HepG2 (cell line): ENCODE measurements at regions not wholly inside any gene's neighbourhood (a gene's known extent, or its start where the extent isn't known, plus 50 kb on each side); places are given as distances from the start of the nearest gene placed in this dataset.

Experiments
- ATAC-seq: fragments of 200-7000 bp; cut with Tn5 transposase; 3 replicates; pipeline ENCODE4 v1.9.1; 2020; ENCODE audit warnings: mild to moderate bottlenecking, moderate library complexity
- BruUV-seq: library from RNA; stranded (reverse); fragments of 400-500 nt; replicated peaks from 2 replicates; lab custom pipeline; 2021; lab: Mats Ljungman, UMichigan
- CTCF ChIA-PET: fragments of 300-600 bp; formaldehyde crosslinking; extraction: SDS; loops from one replicate; lab custom pipeline; 2021; ENCODE audit warnings: low total read pairs, inconsistent platforms, low intra/inter-chr PET ratio; lab: Yijun Ruan, JAX
- POLR2A ChIA-PET: fragments of 350-600 bp; sonication (Branson Sonifier 250); formaldehyde crosslinking; loops from one replicate; lab custom pipeline; 2020; ENCODE audit warnings: antibody characterized with exemption, inconsistent platforms; lab: Yijun Ruan, JAX
- DNase-seq: peaks from one replicate; pipeline ENCODE4 v3.0.0-alpha.2; 2015; ENCODE audit warnings: low spot score
- FAIRE-seq: peaks from 3 replicates; lab custom pipeline; 2011; peaks lifted over from hg19 to GRCh38; lab: Jason Lieb, UNC
- H2AFZ ChIP-seq: one replicate; pipeline ENCODE4 v1.6.1; 2011; ENCODE audit warnings: low read length, inconsistent platforms
- H3K27ac ChIP-seq: fragments of 300-600 bp; 3 replicates; pipeline ENCODE4 v1.8.0; 2011; ENCODE audit warnings: mixed run types, mild to moderate bottlenecking, mixed read lengths, low read length, inconsistent platforms; ENCODE audit not compliant: insufficient read depth; ENCODE audit errors: extremely low read length
- H3K27me3 ChIP-seq, 2 experiments: fragments of 200-600 bp in 1 of 2; 2 replicates in 1 of 2; 3 replicates in 1 of 2; pipeline versions ENCODE4 v1.6.0 to v1.8.0; 2011; ENCODE audit warnings: low read length in 2 of 2, mild to moderate bottlenecking in 2 of 2, moderate library complexity in 2 of 2, inconsistent platforms in 1 of 2; ENCODE audit not compliant: insufficient read depth in 2 of 2, control insufficient read depth in 1 of 2
- H3K36me3 ChIP-seq, 2 experiments: fragments of 200-600 bp in 1 of 2; replicated peaks in 1 of 2; 2 replicates in 1 of 2; 3 replicates in 1 of 2; pipeline versions ENCODE4 v1.5.1 to v1.8.0; 2011; ENCODE audit warnings: low read length in 2 of 2, inconsistent platforms in 1 of 2; ENCODE audit not compliant: insufficient read depth in 2 of 2, control insufficient read depth in 1 of 2
- H3K4me1 ChIP-seq: 2 replicates; pipeline ENCODE4 v1.5.1; 2012; ENCODE audit warnings: low read length, inconsistent platforms; ENCODE audit not compliant: insufficient read depth
- H3K4me2 ChIP-seq: 2 replicates; pipeline ENCODE4 v1.6.0; 2011; ENCODE audit warnings: low read depth, low read length, inconsistent platforms
- H3K4me3 ChIP-seq, 3 experiments: fragments of 200-600 bp in 1 of 3; sonication (generic), shearing (Covaris generic) in 1 of 3; replicated peaks in 1 of 3; 2 replicates each; pipeline ENCODE4 v1.5.1; 2011 to 2016; ENCODE audit warnings: low read length in 3 of 3, inconsistent platforms in 2 of 3, low read depth in 2 of 3, mild to moderate bottlenecking in 2 of 3, control low read depth in 1 of 3, mixed read lengths in 1 of 3; ENCODE audit not compliant: insufficient read depth in 1 of 3
- H3K79me2 ChIP-seq: one replicate; pipeline ENCODE4 v1.6.1; 2011; ENCODE audit warnings: low read length, inconsistent platforms; ENCODE audit not compliant: insufficient read depth
- H3K9ac ChIP-seq: 2 replicates; pipeline ENCODE4 v1.6.0; 2011; ENCODE audit warnings: mild to moderate bottlenecking, low read depth, low read length, inconsistent platforms; ENCODE audit not compliant: insufficient read depth
- H3K9me3 ChIP-seq: 2 replicates; pipeline ENCODE4 v1.5.1; 2012; ENCODE audit warnings: mild to moderate bottlenecking, low read length
- H4K20me1 ChIP-seq: 2 replicates; pipeline ENCODE4 v1.6.0; 2011; ENCODE audit warnings: inconsistent platforms, mild to moderate bottlenecking, low read length, moderate library complexity; ENCODE audit not compliant: insufficient read depth
- FOXO1 ChIP-seq: sonication (generic); formaldehyde crosslinking; IDR thresholded peaks from 2 replicates; pipeline ENCODE4 v1.4.0; 2020; ENCODE audit warnings: missing genetic modification reagents
- LBX2 ChIP-seq: sonication (generic); formaldehyde crosslinking; IDR thresholded peaks from 2 replicates; pipeline ENCODE4 v1.5.0; 2020; ENCODE audit warnings: missing genetic modification reagents, mild to moderate bottlenecking, borderline replicate concordance
- MNT ChIP-seq: fragments of 450-650 bp; IDR thresholded peaks from 2 replicates; pipeline ENCODE4 v1.6.1; 2016
- NCOR1 ChIP-seq: fragments of 200-600 bp; sonication (generic); IDR thresholded peaks from 2 replicates; pipeline ENCODE4 v1.7.0; 2017; ENCODE audit warnings: antibody characterized with exemption, low read length, borderline replicate concordance
- NR1H2 ChIP-seq: sonication (generic); formaldehyde crosslinking; IDR thresholded peaks from 2 replicates; pipeline ENCODE4 v1.8.1; 2022; ENCODE audit warnings: low read depth, missing genetic modification reagents, borderline replicate concordance
- TAF15 ChIP-seq: fragments of 200-400 bp; formaldehyde crosslinking; IDR thresholded peaks from one replicate; pipeline ENCODE4 v1.6.1; 2018; ENCODE audit warnings: mild to moderate bottlenecking, low read depth, low read length; ENCODE audit not compliant: poor library complexity, severe bottlenecking
- ZBTB43 ChIP-seq: sonication (generic); formaldehyde crosslinking; conservative IDR thresholded peaks from 2 replicates; pipeline ENCODE4 v1.4.0; 2020; ENCODE audit warnings: missing genetic modification reagents
- ZNF530 ChIP-seq: sonication (generic); formaldehyde crosslinking; IDR thresholded peaks from 2 replicates; pipeline ENCODE4 v1.5.0; 2020; ENCODE audit warnings: low read depth, mild to moderate bottlenecking, missing genetic modification reagents
- ZNF598 ChIP-seq: sonication (generic); formaldehyde crosslinking; IDR thresholded peaks from 2 replicates; pipeline ENCODE4 v1.5.1; 2020; ENCODE audit warnings: mild to moderate bottlenecking, missing genetic modification reagents, borderline replicate concordance
- WGBS: methylation state at CpG from one replicate; pipeline ENCODE4 v1.1.6; 2017; ENCODE audit warnings: low lambda C conversion rate; 5-methylcytosine and 5-hydroxymethylcytosine counted together
- in situ Hi-C: cut with HindIII; loops from 2 replicates; pipeline ENCODE4 v1.10.0; 2017; ENCODE audit warnings: low pct_unique_long_range_greater_than_20kb; ENCODE audit not compliant: extremely low pct_ligation_motif_present
- intact Hi-C: fragments of 100-400 bp; cut with micrococcal nuclease; formaldehyde crosslinking; loops from one replicate; pipeline ENCODE4 v1.10.0; 2022; ENCODE audit not compliant: unreplicated experiment

GRCh38 chr4:13970349-13970748 lies 342.8 kb upstream of the BOD1L1 start (continued):
- TF ChIP-seq LBX2 (CRISPR knock-in tag), result no peak

GRCh38 chr4:13977746-13978145 lies 350.2 kb upstream of the BOD1L1 start:
- H3K9ac ChIP-seq, result no peak overlapping the region
- intact Hi-C loops (no loop called here), in situ Hi-C loops (no loop called here)
- no peak overlapping the region for H3K27ac ChIP-seq
- 20% methylated on average over 5 of the region's 5 CpGs for WGBS
- DNase-seq (no peak), FAIRE-seq (no peak), ATAC-seq (no peak)
- BruUV-seq, result no TSS peak
- ChIA-PET POLR2A (no interaction called here), CTCF (no interaction called here)
- no peaks in the 10 kb centered on the region for H4K20me1 ChIP-seq
- H3K27me3 ChIP-seq, result no peaks in the 10 kb centered on the region; a peak in 1 of 5 replicates
- no peaks in the 10 kb centered on the region for H3K36me3 ChIP-seq
- H3K4me2 ChIP-seq, result no peak overlapping the region
- peaks cover 62% of the 10 kb centered on the region for H3K9me3 ChIP-seq
- H3K4me3 ChIP-seq, result no peak overlapping the region
- H3K4me1 ChIP-seq, result peaks cover 4% of the 10 kb centered on the region
- H3K79me2 ChIP-seq, result no peaks in the 10 kb centered on the region
- TF ChIP-seq NCOR1, result no peak
- no peak for TF ChIP-seq ZNF598 (CRISPR knock-in tag)
- no peak for TF ChIP-seq ZBTB43
- TF ChIP-seq FOXO1 (CRISPR knock-in tag), result no peak
- no peak for TF ChIP-seq ZNF530 (CRISPR knock-in tag)
- no peak for TF ChIP-seq TAF15
- no peak for TF ChIP-seq MNT
- TF ChIP-seq NR1H2 (CRISPR knock-in tag), result no peak
- no peak overlapping the region for H2AFZ ChIP-seq
